ENCODE measurements at regions not wholly inside any gene's neighbourhood (a gene's known extent, or its start where the extent isn't known, plus 50 kb on each side); places are given as distances from the start of the nearest gene placed in this dataset.

DNA sequence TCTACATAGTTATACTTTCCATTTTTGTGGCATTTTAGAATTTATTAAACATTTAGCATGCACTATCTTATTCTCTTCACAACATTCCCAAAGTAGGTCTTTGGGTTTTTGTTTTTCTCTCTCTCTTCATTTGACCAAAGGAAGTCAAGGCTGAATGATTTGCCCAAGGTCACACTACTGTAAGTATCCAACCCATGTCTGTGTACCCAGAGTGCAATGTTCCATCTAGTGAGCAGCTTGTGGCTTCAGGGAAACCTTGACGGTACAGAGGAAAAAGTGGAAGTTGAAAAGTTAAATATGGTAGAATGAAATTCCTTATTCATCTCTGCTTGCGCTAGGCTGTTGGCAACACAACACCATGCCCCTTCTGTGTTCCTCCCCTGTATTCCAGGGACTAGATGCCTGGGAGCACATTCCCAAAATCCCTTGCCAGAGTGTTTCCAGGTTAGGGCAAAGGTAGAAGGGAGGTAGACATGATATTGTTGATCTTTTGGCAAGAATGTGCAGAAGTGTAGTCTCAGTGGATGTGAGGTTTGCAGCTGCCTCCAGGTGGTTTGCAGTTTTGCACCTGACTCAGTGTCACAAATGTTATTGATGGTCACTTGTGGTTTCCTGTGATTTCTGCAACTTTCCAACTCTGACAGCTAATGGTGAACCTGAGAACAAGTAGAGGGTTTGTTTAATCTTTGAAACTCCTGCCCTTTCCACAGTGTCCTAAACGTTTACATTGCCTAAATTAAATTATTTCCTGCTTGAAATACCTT lies 196.7 kb downstream of the RMST start:
- CTCF ChIA-PET, result no interaction called here

DNA sequence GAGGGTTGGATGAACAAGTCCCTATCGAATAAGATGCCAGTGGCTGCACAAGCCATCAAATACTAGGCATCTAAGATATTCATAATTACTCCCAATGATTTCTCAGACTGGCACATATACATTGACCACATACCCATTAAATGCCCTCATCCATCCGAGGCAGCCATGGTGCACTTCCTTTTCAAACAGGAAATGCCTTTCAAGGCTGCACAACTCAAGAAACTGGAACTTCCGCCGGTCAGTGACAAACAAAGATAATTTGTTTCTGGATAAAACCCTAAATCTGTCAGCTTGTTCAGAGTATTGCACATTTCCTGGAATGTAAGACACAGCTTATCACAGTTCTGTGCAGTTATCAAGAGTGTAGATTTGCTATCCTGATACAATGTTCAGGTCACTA lies 203.7 kb downstream of the RMST start:
- TF ChIP-seq, protein P1, sequence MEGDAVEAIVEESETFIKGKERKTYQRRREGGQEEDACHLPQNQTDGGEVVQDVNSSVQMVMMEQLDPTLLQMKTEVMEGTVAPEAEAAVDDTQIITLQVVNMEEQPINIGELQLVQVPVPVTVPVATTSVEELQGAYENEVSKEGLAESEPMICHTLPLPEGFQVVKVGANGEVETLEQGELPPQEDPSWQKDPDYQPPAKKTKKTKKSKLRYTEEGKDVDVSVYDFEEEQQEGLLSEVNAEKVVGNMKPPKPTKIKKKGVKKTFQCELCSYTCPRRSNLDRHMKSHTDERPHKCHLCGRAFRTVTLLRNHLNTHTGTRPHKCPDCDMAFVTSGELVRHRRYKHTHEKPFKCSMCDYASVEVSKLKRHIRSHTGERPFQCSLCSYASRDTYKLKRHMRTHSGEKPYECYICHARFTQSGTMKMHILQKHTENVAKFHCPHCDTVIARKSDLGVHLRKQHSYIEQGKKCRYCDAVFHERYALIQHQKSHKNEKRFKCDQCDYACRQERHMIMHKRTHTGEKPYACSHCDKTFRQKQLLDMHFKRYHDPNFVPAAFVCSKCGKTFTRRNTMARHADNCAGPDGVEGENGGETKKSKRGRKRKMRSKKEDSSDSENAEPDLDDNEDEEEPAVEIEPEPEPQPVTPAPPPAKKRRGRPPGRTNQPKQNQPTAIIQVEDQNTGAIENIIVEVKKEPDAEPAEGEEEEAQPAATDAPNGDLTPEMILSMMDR (IDR thresholded peaks at IDR 0.05; ENCODE audit: low read depth, low read length), result no peak
- H3K9me3 ChIP-seq (ENCODE audit: control insufficient read depth, insufficient read depth, low read length), result peaks cover 16% of the 10 kb centered on the region
- DNase-seq (ENCODE audit: low read depth, low spot score), result no peak
- CTCF ChIA-PET, result no interaction called here
- H3K27ac ChIP-seq (ENCODE audit: low read depth, low read length), result no peak overlapping the region
- H3K4me3 ChIP-seq (ENCODE audit: low read depth, low read length), result no peak overlapping the region
- H3K27me3 ChIP-seq (ENCODE audit: control insufficient read depth, insufficient read depth, low read length), result no peaks in the 10 kb centered on the region
- POLR2A ChIA-PET, result no interaction called here

More for the DNA sequence above, 196.7 kb downstream of the RMST start:
- Histone ChIP-seq H3K4me3 (ENCODE audit: low read depth, low read length) (no peak overlapping the region), H3K9me3 (ENCODE audit: control insufficient read depth, insufficient read depth, low read length) (peaks cover 11% of the 10 kb centered on the region; the same call in 1 of the 2 replicates), H3K27me3 (ENCODE audit: control insufficient read depth, insufficient read depth, low read length) (no peaks in the 10 kb centered on the region), H3K27ac (ENCODE audit: low read depth, low read length) (no peak overlapping the region)
- no peak for DNase-seq (ENCODE audit: low read depth, low spot score)
- POLR2A ChIA-PET, result no interaction called here
- TF ChIP-seq, protein P1 (IDR thresholded peaks at IDR 0.05; ENCODE audit: low read depth, low read length), result no peak

DNA sequence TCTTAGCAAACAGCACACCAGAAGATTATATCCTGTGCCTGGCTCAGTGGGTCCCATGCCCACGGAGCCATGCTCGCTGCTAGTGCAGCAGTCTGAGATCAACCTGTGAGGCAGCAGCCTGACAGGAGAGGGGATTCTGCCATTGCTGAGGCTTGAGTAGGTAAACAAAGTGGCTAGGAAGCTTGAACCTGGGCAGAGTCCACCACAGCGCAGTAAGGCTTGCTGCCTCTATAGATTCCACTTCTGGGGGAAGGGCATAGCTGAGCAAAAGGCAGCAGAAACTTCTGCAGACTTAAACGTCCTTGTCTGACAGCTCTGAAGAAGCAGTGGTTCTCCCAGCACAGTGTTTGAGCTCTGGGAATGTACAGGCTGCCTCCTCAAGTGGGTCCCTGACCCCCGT lies 210.3 kb downstream of the RMST start:
- TF ChIP-seq, protein P1 (IDR thresholded peaks at IDR 0.05; ENCODE audit: low read depth, low read length), result no peak
- DNase-seq (ENCODE audit: low read depth, low spot score), result no peak
- Histone ChIP-seq H3K27me3 (ENCODE audit: control insufficient read depth, insufficient read depth, low read length) (no peaks in the 10 kb centered on the region), H3K4me3 (ENCODE audit: low read depth, low read length) (no peak overlapping the region), H3K9me3 (ENCODE audit: control insufficient read depth, insufficient read depth, low read length) (peaks cover 15% of the 10 kb centered on the region), H3K27ac (ENCODE audit: low read depth, low read length) (no peak overlapping the region)
- POLR2A ChIA-PET, result no interaction called here
- CTCF ChIA-PET, result no interaction called here

DNA sequence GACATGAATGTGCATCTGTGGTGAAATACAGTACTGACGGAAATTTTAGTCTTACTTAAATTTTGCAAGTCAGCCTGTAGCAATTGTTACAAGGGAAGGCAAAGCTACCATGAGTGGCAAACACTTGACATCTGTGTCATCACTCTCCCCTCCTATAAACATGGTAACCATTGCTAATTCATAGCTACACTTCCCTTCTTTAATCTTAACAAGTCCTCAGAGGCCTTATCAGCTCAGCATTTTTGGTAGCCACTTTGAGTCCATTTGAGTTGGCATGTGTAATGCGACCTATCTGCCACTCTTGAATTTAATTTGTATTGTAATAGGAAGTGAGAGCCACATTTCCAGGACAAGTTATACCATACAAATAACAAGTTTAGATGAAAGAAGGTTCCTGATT lies 218.1 kb downstream of the RMST start:
- H3K27ac ChIP-seq (ENCODE audit: low read depth, low read length), result no peak overlapping the region
- H3K9me3 ChIP-seq (ENCODE audit: control insufficient read depth, insufficient read depth, low read length), result peaks cover 8% of the 10 kb centered on the region
- no peaks in the 10 kb centered on the region for H3K27me3 ChIP-seq (ENCODE audit: control insufficient read depth, insufficient read depth, low read length)
- POLR2A ChIA-PET, result no interaction called here
- no peak overlapping the region for H3K4me3 ChIP-seq (ENCODE audit: low read depth, low read length)
- CTCF ChIA-PET, result no interaction called here
- DNase-seq (ENCODE audit: low read depth, low spot score), result no peak
- TF ChIP-seq, protein P1 (IDR thresholded peaks at IDR 0.05; ENCODE audit: low read depth, low read length), result no peak

DNA sequence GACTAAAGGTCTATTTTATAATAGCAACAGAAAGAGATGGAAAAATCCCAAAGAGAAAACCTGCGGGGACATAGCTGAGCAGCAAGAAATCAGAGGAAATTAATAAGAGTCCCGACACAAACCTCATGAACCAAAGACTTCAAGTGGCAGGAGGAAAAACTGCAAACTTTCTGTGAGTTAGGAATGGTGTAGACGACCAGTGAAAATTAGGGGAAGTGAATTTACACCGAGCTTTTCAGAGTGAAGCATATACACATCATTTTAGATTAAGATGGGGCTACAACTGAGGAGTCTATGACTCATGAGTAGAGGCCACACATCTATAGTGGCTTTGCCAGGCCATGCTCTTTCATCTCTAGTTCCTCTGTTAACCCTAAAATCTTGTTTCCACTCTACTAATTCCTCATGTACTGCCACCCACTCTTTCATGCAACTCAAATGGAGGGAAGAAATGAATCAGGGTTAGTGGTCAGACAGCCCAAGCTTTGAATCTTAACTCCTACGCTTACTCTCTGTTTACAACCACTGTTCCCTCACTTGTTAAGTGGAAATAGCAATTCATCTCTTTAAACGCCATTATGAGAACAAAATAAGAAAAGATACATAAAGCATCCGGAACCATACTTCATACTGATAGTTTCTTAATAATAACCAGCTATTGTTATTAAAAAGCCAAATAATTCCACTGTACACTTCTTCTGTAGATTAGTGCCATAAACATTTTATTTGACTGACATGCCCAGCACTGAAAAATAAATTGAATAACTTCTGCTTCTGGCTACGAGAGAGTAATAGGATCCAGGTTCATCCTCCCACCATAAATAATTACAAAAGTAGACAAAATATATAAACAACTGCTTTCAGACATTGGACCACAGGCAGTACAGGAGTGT lies 219.3 kb downstream of the RMST start:
- CTCF ChIA-PET, result no interaction called here
- no peak overlapping the region for H3K4me3 ChIP-seq (ENCODE audit: low read depth, low read length)
- TF ChIP-seq, protein P1 (IDR thresholded peaks at IDR 0.05; ENCODE audit: low read depth, low read length), result no peak
- no peak for DNase-seq (ENCODE audit: low read depth, low spot score)
- no peaks in the 10 kb centered on the region for H3K27me3 ChIP-seq (ENCODE audit: control insufficient read depth, insufficient read depth, low read length)
- POLR2A ChIA-PET, result no interaction called here
- H3K9me3 ChIP-seq (ENCODE audit: control insufficient read depth, insufficient read depth, low read length), result peaks cover 8% of the 10 kb centered on the region
- H3K27ac ChIP-seq (ENCODE audit: low read depth, low read length), result no peak overlapping the region

Data from AG04450 (cell line).